ENCODE measurements at regions not wholly inside any gene's neighbourhood (a gene's known extent, or its start where the extent isn't known, plus 50 kb on each side); places are given as distances from the start of the nearest gene placed in this dataset.

- TF ChIP-seq CTCF (IDR thresholded peaks at IDR 0.05) (no peak), POLR2A (IDR thresholded peaks at IDR 0.05) (no peak), POLR2AphosphoS5 (IDR thresholded peaks at IDR 0.05) (no peak)
Observed at GRCh38 chr1:83583351-83584014, 415.4 kb downstream of the TTLL7 start.
